ENCODE measurements at regions not wholly inside any gene's neighbourhood (a gene's known extent, or its start where the extent isn't known, plus 50 kb on each side); places are given as distances from the start of the nearest gene placed in this dataset.

DNA sequence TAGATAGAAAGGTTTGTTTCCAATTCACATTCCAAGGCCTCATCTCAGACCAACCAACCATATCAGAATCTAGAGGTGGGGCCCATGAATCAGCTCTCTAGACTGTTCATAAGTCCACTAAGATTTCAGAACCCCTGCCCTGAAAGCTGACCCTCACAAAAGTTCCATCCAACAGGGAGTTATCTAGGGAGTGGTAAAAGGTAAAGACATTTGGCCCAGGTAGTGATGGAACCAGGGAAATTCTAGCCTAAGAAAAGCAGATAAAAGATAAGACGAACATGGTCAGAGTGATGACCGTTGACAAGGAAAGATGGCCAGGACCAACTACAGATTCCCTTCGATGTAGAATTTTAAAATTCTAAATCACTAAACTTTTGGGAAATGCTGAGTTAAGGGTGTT is 198.0 kb upstream of the NEBL start:
- TF ChIP-seq, protein P1, sequence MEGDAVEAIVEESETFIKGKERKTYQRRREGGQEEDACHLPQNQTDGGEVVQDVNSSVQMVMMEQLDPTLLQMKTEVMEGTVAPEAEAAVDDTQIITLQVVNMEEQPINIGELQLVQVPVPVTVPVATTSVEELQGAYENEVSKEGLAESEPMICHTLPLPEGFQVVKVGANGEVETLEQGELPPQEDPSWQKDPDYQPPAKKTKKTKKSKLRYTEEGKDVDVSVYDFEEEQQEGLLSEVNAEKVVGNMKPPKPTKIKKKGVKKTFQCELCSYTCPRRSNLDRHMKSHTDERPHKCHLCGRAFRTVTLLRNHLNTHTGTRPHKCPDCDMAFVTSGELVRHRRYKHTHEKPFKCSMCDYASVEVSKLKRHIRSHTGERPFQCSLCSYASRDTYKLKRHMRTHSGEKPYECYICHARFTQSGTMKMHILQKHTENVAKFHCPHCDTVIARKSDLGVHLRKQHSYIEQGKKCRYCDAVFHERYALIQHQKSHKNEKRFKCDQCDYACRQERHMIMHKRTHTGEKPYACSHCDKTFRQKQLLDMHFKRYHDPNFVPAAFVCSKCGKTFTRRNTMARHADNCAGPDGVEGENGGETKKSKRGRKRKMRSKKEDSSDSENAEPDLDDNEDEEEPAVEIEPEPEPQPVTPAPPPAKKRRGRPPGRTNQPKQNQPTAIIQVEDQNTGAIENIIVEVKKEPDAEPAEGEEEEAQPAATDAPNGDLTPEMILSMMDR (IDR thresholded peaks at IDR 0.05; ENCODE audit: control extremely low read depth in 1 of 3, insufficient read depth in 1 of 3, low read depth in 1 of 3, low read length in 3 of 3): no peak
- TF ChIP-seq CHD2 (IDR thresholded peaks at IDR 0.05; ENCODE audit: low read length): no peak
- TF ChIP-seq, protein P2, sequence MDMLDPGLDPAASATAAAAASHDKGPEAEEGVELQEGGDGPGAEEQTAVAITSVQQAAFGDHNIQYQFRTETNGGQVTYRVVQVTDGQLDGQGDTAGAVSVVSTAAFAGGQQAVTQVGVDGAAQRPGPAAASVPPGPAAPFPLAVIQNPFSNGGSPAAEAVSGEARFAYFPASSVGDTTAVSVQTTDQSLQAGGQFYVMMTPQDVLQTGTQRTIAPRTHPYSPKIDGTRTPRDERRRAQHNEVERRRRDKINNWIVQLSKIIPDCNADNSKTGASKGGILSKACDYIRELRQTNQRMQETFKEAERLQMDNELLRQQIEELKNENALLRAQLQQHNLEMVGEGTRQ (IDR thresholded peaks at IDR 0.05; ENCODE audit: low read length): no peak
- no peak for TF ChIP-seq POLR2A (IDR thresholded peaks at IDR 0.05; ENCODE audit: control extremely low read depth in 1 of 2, low read depth in 2 of 2, low read length in 2 of 2)
- no peak for TF ChIP-seq KDM1A (IDR thresholded peaks at IDR 0.05; ENCODE audit: borderline replicate concordance, low read length)
- no peak for TF ChIP-seq HDAC2 (IDR thresholded peaks at IDR 0.05; ENCODE audit: borderline replicate concordance in 1 of 2, low read depth in 2 of 2, low read length in 2 of 2)
- no peak for TF ChIP-seq EZH2 (IDR thresholded peaks at IDR 0.05; ENCODE audit: low read depth, low read length, severe bottlenecking)
